Cardiac fibroblast (primary cell): ENCODE measurements at regions not wholly inside any gene's neighbourhood (a gene's known extent, or its start where the extent isn't known, plus 50 kb on each side); places are given as distances from the start of the nearest gene placed in this dataset.
A peak's percentile ranks its signal among the peaks of the same experiment; 100 is the strongest.

ENCODE experiments used
- DNase-seq, 2 donors: peaks; one replicate each; pipeline versions ENCODE4 v3.0.0 to v3.0.0-alpha.2; 2010; ENCODE audit warnings: low read depth in 2 of 2
- H3K4me3 ChIP-seq, 2 donors: replicated peaks in 1 of 2; 1 replicate in 1 of 2; 2 replicates in 1 of 2; pipeline ENCODE4 v1.5.1; 2011; ENCODE audit warnings: low read depth in 2 of 2, low read length in 2 of 2, mild to moderate bottlenecking in 2 of 2, moderate library complexity in 1 of 2
- CTCF ChIP-seq: IDR thresholded peaks from one replicate; pipeline ENCODE4 v1.5.1; 2011; ENCODE audit warnings: low read depth, mild to moderate bottlenecking, low read length, inconsistent platforms

GRCh38 chr20:40508821-40509220 lies 180.2 kb downstream of the MAFB start:
- no peak overlapping the region for H3K4me3 ChIP-seq
- no peak for DNase-seq
- no peak for TF ChIP-seq CTCF

- H3K4me3 ChIP-seq = no peak overlapping the region
- TF ChIP-seq CTCF = no peak
- DNase-seq = peak; percentile 95 to 99
Measured at GRCh38 chr20:40506537-40506939, 182.5 kb downstream of the MAFB start.

DNA sequence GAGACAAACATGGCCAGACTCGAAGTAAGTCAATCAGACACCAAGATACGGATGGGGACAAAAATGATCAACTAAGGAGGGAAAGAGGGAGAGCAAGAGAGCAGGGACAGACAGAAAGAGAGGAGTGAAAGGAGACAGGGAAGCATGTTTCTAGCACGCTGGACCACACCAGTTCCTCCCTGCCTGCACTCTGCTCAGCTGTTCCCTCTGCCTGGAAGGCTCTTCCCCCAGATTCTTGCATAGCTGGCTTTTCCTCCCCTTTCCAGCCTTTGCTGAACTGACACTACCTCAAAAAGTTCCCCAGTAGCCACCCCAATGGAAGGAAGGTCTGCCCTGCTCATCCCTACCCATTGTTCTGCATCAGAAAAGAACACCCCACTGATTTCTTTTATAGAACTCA lies 185.9 kb downstream of the MAFB start:
- no peak overlapping the region for H3K4me3 ChIP-seq
- TF ChIP-seq CTCF = no peak
- peak in 1 of 2 donors; percentile 23 for DNase-seq

DNA sequence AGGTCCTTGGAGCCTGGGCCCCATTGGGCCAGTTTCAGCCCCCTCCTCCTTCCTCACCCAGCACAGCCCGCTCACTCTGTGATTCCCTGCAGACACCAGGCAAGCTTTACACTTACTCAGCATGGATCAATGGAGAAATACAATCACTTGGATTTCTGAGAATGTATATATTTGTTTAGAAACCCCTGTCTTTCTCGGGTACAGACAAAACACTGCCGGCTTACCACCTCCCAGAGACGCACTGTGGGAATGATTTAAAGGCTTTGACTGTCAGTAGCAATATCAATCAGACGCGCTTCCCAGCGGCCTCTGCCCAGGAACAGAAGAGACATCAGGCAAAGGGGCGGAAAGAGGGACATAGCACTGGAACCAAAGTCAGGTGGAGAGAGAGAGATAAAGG lies 186.5 kb downstream of the MAFB start:
- TF ChIP-seq CTCF = no peak
- H3K4me3 ChIP-seq = no peak overlapping the region
- no peak for DNase-seq

DNA sequence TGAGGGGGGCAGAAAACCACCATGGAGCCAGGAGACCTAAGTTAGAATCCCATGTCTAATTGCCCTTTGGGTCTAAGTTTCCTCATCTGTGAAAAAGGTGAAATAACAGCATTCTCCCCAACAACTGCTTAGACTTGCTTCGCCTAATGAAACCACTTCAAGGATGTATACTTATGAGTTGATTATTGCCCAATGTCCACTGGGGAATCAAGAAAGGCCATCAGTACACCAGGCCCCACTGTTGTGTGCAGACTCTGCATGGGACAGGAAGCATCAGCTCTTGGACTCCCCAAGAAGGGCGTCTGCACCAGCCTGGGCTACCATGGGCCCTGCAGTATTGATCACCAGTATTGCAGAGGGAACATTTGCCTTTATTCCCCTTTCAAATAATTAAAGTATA lies 189.6 kb downstream of the MAFB start:
- no peak for DNase-seq
- TF ChIP-seq CTCF = no peak
- no peak overlapping the region for H3K4me3 ChIP-seq

- TF ChIP-seq CTCF = no peak
- H3K4me3 ChIP-seq = no peak overlapping the region
- peak; percentile 56 to 58 for DNase-seq
Measured at GRCh38 chr20:40497899-40498691, 190.9 kb downstream of the MAFB start.

GRCh38 chr20:40495956-40496355 lies 193.1 kb downstream of the MAFB start:
- no peak overlapping the region for H3K4me3 ChIP-seq
- DNase-seq = no peak
- TF ChIP-seq CTCF = no peak
